ENCODE measurements at regions not wholly inside any gene's neighbourhood (a gene's known extent, or its start where the extent isn't known, plus 50 kb on each side); places are given as distances from the start of the nearest gene placed in this dataset.

DNA sequence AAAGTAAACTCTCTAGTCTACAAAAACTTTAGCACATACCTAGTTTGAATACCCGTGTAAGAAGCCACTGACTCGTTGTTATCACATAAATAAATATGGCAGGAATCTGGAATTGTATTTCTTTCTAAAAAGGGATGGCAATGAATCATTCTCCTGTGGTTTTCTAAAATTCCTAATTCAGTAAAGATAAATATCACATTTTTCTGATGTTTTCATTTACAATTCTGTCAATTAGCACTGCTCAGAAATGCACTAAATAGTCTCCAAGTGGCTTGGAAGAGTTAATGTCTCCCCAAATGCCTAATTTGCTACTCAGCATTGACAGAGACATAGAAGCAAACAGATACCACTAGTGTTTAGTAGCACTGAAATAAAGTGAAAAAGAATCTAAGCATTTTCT lies 547.7 kb upstream of the SLITRK1 start:
- 9 to 20% (median 16%) methylated on average over 2 of the region's 2 CpGs for WGBS, 5 donors
- H3K4me3 ChIP-seq: no peak overlapping the region
- H3K4me1 ChIP-seq: peaks cover 0 to 7% (median 0%) of the 10 kb centered on the region in 4 donors
- TF ChIP-seq POLR2A (IDR thresholded peaks at IDR 0.05) (no peak), EP300 (IDR thresholded peaks at IDR 0.05) (no peak), POLR2AphosphoS5 (IDR thresholded peaks at IDR 0.05) (no peak)
- TF ChIP-seq, protein P1, sequence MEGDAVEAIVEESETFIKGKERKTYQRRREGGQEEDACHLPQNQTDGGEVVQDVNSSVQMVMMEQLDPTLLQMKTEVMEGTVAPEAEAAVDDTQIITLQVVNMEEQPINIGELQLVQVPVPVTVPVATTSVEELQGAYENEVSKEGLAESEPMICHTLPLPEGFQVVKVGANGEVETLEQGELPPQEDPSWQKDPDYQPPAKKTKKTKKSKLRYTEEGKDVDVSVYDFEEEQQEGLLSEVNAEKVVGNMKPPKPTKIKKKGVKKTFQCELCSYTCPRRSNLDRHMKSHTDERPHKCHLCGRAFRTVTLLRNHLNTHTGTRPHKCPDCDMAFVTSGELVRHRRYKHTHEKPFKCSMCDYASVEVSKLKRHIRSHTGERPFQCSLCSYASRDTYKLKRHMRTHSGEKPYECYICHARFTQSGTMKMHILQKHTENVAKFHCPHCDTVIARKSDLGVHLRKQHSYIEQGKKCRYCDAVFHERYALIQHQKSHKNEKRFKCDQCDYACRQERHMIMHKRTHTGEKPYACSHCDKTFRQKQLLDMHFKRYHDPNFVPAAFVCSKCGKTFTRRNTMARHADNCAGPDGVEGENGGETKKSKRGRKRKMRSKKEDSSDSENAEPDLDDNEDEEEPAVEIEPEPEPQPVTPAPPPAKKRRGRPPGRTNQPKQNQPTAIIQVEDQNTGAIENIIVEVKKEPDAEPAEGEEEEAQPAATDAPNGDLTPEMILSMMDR (IDR thresholded peaks at IDR 0.05): no peak
- DNase-seq: no peak
- H3K36me3 ChIP-seq: no peaks in the 10 kb centered on the region
- no peak overlapping the region for H3K27ac ChIP-seq
- no peaks in the 10 kb centered on the region for H3K9me3 ChIP-seq
- intact Hi-C loops (cut with DNase I; ENCODE audit: low total_unique reads): no loop called here
- no peaks in the 10 kb centered on the region for H3K27me3 ChIP-seq

DNA sequence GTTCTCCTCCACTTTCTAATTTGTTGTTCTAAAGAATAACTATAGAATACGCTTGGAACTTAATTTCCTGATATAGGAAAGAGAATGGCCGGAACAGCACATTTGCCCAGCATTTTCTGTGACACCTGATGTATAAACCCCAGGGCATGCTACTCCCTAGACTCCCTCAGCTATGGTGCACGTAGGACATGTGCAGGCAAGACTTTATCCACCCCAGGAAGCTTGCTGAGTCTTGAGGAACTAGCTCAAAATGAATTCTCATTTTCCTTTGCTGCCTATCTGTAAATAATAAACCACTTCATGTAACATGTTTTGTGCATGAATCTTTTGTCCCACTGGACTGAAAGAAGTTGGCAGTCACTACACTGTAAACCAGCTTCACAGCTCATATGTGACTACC lies 535.8 kb upstream of the SLITRK1 start:
- Histone ChIP-seq H3K27ac (no peak overlapping the region), H3K9me3 (peaks cover 0 to 9% (median 2%) of the 10 kb centered on the region in 4 donors), H3K4me3 (no peak overlapping the region), H3K27me3 (no peaks in the 10 kb centered on the region), H3K36me3 (no peaks in the 10 kb centered on the region), H3K4me1 (no peaks in the 10 kb centered on the region)
- TF ChIP-seq EP300 (IDR thresholded peaks at IDR 0.05) (no peak), POLR2A (IDR thresholded peaks at IDR 0.05) (no peak), POLR2AphosphoS5 (IDR thresholded peaks at IDR 0.05) (no peak)
- TF ChIP-seq, protein P1 (IDR thresholded peaks at IDR 0.05): no peak
- no peak for DNase-seq
- intact Hi-C loops (cut with DNase I; ENCODE audit: low total_unique reads): no loop called here
- WGBS, 5 donors: 44 to 57% (median 53%) methylated on average over 3 of the region's 3 CpGs

DNA sequence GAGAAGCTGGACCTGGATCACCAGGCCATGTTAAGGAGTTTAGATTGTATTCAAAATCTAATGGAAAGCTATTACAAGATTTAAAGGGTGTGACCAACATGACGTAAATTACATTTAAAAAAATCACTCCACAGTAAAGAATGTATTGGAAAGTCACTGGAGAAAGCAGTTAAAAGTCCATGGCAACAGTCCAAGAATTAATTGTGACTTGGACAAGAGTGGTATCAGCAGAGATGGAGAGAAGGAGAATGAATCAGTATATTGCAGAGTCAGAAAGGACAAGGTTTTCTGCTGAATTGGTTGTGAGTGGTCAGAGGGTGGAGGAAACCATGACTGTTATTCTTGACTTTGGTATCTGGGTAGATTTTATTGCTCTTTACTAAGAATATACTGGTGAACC lies 535.1 kb upstream of the SLITRK1 start:
- no peak for DNase-seq
- Histone ChIP-seq H3K4me1 (no peaks in the 10 kb centered on the region), H3K4me3 (no peak overlapping the region), H3K9me3 (peaks cover 0 to 9% (median 2%) of the 10 kb centered on the region in 4 donors), H3K36me3 (no peaks in the 10 kb centered on the region), H3K27ac (no peak overlapping the region), H3K27me3 (no peaks in the 10 kb centered on the region)
- WGBS, 5 donors: 50 to 75% (median 69%) methylated on average over 1 of the region's 1 CpG
- intact Hi-C loops (cut with DNase I; ENCODE audit: low total_unique reads): no loop called here
- TF ChIP-seq POLR2A (IDR thresholded peaks at IDR 0.05) (no peak), POLR2AphosphoS5 (IDR thresholded peaks at IDR 0.05) (no peak), EP300 (IDR thresholded peaks at IDR 0.05) (no peak)
- TF ChIP-seq, protein P1 (IDR thresholded peaks at IDR 0.05): no peak

DNA sequence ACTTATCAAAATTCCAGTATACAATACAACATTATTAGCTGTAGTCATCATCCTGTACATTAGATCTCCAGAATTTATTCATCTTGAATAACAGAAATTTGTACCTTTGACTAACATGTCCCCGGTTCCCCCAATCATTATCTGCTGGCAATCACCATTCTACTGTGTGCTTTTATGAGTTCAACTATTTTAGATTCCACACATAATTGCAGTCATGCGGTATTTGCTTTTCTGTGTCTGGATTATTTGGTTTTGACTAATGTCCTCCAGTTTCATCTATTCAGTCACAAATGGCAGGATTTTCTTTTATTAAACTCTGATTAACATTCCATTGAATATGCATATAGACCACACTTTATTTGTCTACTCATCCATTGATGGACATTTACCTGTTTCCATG lies 530.7 kb upstream of the SLITRK1 start:
- TF ChIP-seq EP300 (IDR thresholded peaks at IDR 0.05) (no peak), POLR2A (IDR thresholded peaks at IDR 0.05) (no peak)
- H3K9me3 ChIP-seq: peaks cover 0 to 4% (median 0%) of the 10 kb centered on the region in 4 donors
- no peak overlapping the region for H3K27ac ChIP-seq
- no peaks in the 10 kb centered on the region for H3K36me3 ChIP-seq
- H3K4me3 ChIP-seq: no peak overlapping the region
- no peaks in the 10 kb centered on the region for H3K27me3 ChIP-seq
- intact Hi-C loops (cut with DNase I; ENCODE audit: low total_unique reads): no loop called here
- H3K4me1 ChIP-seq: no peaks in the 10 kb centered on the region
- no peak for DNase-seq
- 73 to 86% (median 84%) methylated on average over 2 of the region's 2 CpGs for WGBS, 5 donors

DNA sequence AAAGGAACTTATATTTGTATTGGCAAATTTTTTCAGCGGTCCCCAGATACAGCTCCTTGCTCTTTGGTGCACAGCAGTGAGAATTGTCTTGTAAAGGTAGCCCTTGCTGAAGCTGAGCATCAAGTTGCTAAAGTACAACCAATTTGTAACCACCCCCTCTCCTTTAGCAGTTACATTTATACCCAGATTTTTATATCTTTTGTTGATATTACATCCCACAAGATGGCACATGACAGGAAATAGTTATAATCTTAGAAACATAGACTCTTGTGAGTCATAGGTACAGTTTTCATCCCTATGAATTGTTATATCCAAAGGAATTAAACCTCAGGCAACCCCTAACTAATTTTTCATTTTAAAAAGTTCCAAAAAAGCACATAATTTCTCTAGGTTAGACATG lies 523.0 kb upstream of the SLITRK1 start:
- 77 to 88% (median 81%) methylated on average over 1 of the region's 1 CpG for WGBS, 5 donors
- intact Hi-C loops (cut with DNase I; ENCODE audit: low total_unique reads): no loop called here

More for the DNA sequence above, 523.0 kb upstream of the SLITRK1 start:
- Histone ChIP-seq H3K27me3 (no peaks in the 10 kb centered on the region), H3K9me3 (no peaks in the 10 kb centered on the region), H3K36me3 (no peaks in the 10 kb centered on the region), H3K27ac (no peak overlapping the region), H3K4me1 (no peaks in the 10 kb centered on the region), H3K4me3 (no peak overlapping the region)
- TF ChIP-seq, protein P1 (IDR thresholded peaks at IDR 0.05): no peak
- TF ChIP-seq POLR2AphosphoS5 (IDR thresholded peaks at IDR 0.05) (no peak), EP300 (IDR thresholded peaks at IDR 0.05) (no peak), POLR2A (IDR thresholded peaks at IDR 0.05) (no peak)
- no peak for DNase-seq

Data from stomach (tissue), 8 donors.